ENCODE measurements at regions not wholly inside any gene's neighbourhood (a gene's known extent, or its start where the extent isn't known, plus 50 kb on each side); places are given as distances from the start of the nearest gene placed in this dataset.

DNA sequence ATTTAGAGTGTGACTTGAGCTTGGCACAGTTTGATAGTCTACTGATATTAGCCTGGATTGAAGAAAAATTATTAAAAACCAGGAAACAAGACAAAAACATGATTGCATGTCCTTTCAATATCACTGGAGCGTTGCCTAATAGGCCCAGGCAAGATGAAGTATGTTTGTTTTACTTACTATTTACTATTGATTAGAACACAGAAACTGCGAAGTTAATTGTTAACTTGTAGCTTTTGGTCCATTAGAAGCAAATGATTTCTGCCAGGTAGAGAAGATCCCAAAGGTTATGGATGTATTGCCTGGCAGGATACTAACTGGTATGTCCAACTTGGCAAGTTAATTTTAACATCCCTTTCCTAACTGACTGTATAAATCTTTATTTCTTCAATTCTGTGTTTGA lies 268.9 kb downstream of the ETNK1 start:
- no peak for DNase-seq (ENCODE audit: insufficient read length, low spot score)
- no peak for TF ChIP-seq POLR2A (IDR thresholded peaks at IDR 0.05; ENCODE audit: low read depth, low read length)
- no peak for FAIRE-seq

GRCh38 chr12:22899184-22899583 lies 274.2 kb downstream of the ETNK1 start:
- DNase-seq (ENCODE audit: insufficient read length, low spot score) (no peak), FAIRE-seq (no peak)
- no peak for TF ChIP-seq POLR2A (IDR thresholded peaks at IDR 0.05; ENCODE audit: low read depth, low read length)

- no peak for FAIRE-seq
- DNase-seq (ENCODE audit: insufficient read length, low spot score), result no peak
- TF ChIP-seq POLR2A (IDR thresholded peaks at IDR 0.05; ENCODE audit: low read depth, low read length), result no peak
These were observed 275.4 kb downstream of the ETNK1 start for GRCh38 chr12:22900401-22900800.

GRCh38 chr12:22904485-22904884 lies 279.5 kb downstream of the ETNK1 start:
- FAIRE-seq, result no peak
- no peak for TF ChIP-seq POLR2A (IDR thresholded peaks at IDR 0.05; ENCODE audit: low read depth, low read length)
- no peak for DNase-seq (ENCODE audit: insufficient read length, low spot score)

- DNase-seq (ENCODE audit: insufficient read length, low spot score), result no peak
- no peak for FAIRE-seq
- TF ChIP-seq POLR2A (IDR thresholded peaks at IDR 0.05; ENCODE audit: low read depth, low read length), result no peak
These were observed 291.3 kb downstream of the ETNK1 start for GRCh38 chr12:22916241-22916640.

DNA sequence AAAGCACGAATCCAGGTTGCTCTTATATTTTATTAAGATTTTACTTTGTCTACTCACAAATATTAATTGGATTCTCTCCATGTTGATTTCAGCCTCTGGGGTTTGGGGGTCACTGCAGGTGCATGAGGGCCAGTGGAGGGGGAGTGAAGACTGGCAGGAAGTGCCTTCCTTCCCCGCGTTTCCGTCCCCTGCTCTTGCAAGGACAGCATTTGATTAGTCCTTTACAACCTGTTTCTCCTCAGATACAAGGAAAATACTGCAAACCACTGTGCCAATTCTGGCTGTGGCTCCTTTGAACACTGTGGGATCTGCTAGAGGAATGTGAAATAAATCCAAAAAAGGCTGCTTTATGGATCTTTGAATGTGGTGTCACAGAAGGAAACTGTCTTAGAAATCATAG lies 291.8 kb downstream of the ETNK1 start:
- no peak for FAIRE-seq
- no peak for DNase-seq (ENCODE audit: insufficient read length, low spot score)
- TF ChIP-seq POLR2A (IDR thresholded peaks at IDR 0.05; ENCODE audit: low read depth, low read length), result no peak

- DNase-seq (ENCODE audit: insufficient read length, low spot score) (no peak), FAIRE-seq (no peak)
- TF ChIP-seq POLR2A (IDR thresholded peaks at IDR 0.05; ENCODE audit: low read depth, low read length), result no peak
These were observed 294.9 kb downstream of the ETNK1 start for GRCh38 chr12:22919883-22920282.

- no peak for TF ChIP-seq POLR2A (IDR thresholded peaks at IDR 0.05; ENCODE audit: low read depth, low read length)
- FAIRE-seq (no peak), DNase-seq (ENCODE audit: insufficient read length, low spot score) (no peak)
These were observed 298.8 kb downstream of the ETNK1 start for GRCh38 chr12:22923768-22924167.

DNA sequence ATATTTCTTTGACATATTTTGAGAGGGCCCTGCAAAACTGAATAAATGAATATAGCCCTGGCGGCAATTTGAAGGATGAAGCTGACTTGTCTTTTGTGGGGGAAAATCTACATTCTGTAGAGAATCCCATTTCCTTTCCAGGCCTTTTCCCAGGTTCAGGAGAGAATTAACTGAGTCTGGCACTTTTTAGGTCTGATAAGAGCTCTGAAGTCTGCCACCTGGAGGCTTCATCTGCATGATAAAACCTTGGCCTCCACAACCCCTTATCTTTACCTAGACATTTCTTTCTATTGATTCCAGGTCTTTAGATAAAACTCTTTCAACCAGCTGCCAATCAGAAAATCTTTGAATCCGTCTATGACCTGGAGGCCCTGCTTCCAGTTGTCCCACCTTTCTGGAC lies 299.4 kb downstream of the ETNK1 start:
- DNase-seq (ENCODE audit: insufficient read length, low spot score) (no peak), FAIRE-seq (no peak)
- TF ChIP-seq POLR2A (IDR thresholded peaks at IDR 0.05; ENCODE audit: low read depth, low read length), result no peak

GRCh38 chr12:22925623-22926022 lies 300.7 kb downstream of the ETNK1 start:
- no peak for TF ChIP-seq POLR2A (IDR thresholded peaks at IDR 0.05; ENCODE audit: low read depth, low read length)
- DNase-seq (ENCODE audit: insufficient read length, low spot score) (no peak), FAIRE-seq (no peak)

DNA sequence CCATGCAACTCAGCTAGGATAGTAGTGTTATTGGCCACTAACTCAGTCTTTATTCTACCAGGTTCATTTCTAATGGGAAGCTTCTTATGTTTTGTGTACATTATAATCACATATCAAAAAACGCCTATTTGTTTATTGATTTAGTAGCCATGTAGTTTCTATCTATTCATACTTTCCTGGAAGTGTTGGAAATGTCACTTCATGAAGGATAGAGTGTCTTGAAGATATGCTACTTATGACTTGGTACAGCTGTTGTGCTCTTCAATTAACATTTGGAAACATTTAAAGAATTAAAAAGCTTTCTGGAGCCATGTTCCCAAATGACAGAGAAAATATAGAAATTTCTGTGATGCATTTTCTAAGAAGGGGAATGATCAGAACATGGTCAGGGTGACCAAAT lies 307.5 kb downstream of the ETNK1 start:
- no peak for DNase-seq (ENCODE audit: insufficient read length, low spot score)
- FAIRE-seq, result no peak
- no peak for TF ChIP-seq POLR2A (IDR thresholded peaks at IDR 0.05; ENCODE audit: low read depth, low read length)

GRCh38 chr12:22935090-22935489 lies 310.1 kb downstream of the ETNK1 start:
- no peak for FAIRE-seq
- no peak for TF ChIP-seq POLR2A (IDR thresholded peaks at IDR 0.05; ENCODE audit: low read depth, low read length)
- no peak for DNase-seq (ENCODE audit: insufficient read length, low spot score)

DNA sequence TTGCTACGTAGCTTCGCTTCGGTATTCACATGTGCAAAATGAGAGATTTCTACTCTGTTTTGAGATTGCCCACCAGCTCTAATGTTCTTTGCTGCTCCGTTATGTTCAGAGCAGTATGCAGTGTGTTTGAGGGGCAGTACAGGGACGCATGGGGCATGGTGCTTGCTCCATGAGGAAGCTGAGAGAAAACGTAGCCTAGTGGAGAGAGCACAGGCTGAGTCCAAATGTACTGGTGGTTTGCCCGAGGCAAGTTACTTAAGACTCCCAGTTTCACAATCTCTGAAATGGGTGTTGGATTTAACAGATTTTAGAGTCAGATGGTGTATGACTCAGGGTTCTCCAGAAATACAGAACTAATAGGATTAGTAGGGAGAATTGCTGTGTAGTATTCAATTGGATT lies 310.5 kb downstream of the ETNK1 start:
- FAIRE-seq (no peak), DNase-seq (ENCODE audit: insufficient read length, low spot score) (no peak)
- TF ChIP-seq POLR2A (IDR thresholded peaks at IDR 0.05; ENCODE audit: low read depth, low read length), result no peak

DNA sequence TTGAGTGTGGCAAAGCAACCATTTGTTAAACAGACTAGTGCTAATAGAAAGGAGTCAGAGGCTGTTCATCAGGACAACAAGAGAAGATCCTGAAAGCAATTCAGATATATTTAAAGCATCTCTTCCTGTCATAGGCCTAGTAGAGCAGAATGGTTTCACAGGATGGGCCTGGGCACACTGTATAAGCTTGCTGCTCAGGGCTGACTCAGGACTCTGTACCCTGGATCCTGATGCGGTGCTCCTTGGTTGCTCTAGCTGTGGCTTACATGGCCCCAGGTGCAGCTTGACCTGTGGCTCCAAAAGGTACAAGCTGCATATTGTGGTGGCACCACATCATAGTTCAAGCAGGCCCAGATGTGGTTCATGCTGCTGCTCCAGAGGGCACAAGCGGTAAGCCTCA lies 313.4 kb downstream of the ETNK1 start:
- no peak for TF ChIP-seq POLR2A (IDR thresholded peaks at IDR 0.05; ENCODE audit: low read depth, low read length)
- FAIRE-seq (no peak), DNase-seq (ENCODE audit: insufficient read length, low spot score) (no peak)

GRCh38 chr12:22951206-22951605 lies 326.2 kb downstream of the ETNK1 start:
- DNase-seq (ENCODE audit: insufficient read length, low spot score) (no peak), FAIRE-seq (no peak)
- no peak for TF ChIP-seq POLR2A (IDR thresholded peaks at IDR 0.05; ENCODE audit: low read depth, low read length)

GRCh38 chr12:22956690-22957089 lies 331.7 kb downstream of the ETNK1 start:
- FAIRE-seq (no peak), DNase-seq (ENCODE audit: insufficient read length, low spot score) (no peak)
- TF ChIP-seq POLR2A (IDR thresholded peaks at IDR 0.05; ENCODE audit: low read depth, low read length), result no peak
